Middle frontal gyrus (tissue), 1 donor: ENCODE measurements at regions not wholly inside any gene's neighbourhood (a gene's known extent, or its start where the extent isn't known, plus 50 kb on each side); places are given as distances from the start of the nearest gene placed in this dataset.
"Not testable (repeated sequence)": the region's sequence is repeated elsewhere in the genome, so short reads cannot be mapped to it uniquely, and the experiment has no call there.

Experiments used
- DNase-seq: peaks from one replicate; pipeline ENCODE4 v3.0.0-alpha.2; 2015; ENCODE audit warnings: low spot score; ENCODE audit errors: extremely low spot score

- no peak for DNase-seq
These were observed 558.7 kb upstream of the NECTIN3 start for GRCh38 chr3:110512961-110513360.

GRCh38 chr3:110518031-110518430, 553.6 kb upstream of the NECTIN3 start:
- no peak for DNase-seq

GRCh38 chr3:110519071-110519470, 552.5 kb upstream of the NECTIN3 start:
- DNase-seq, result no peak

- DNase-seq, result no peak
These were observed 550.6 kb upstream of the NECTIN3 start for GRCh38 chr3:110521019-110521418.

GRCh38 chr3:110525558-110526064, 546.0 kb upstream of the NECTIN3 start:
- DNase-seq, result not testable (repeated sequence)

- DNase-seq, result no peak
These were observed 544.6 kb upstream of the NECTIN3 start for GRCh38 chr3:110526777-110527727.

- peak; percentile 21 for DNase-seq
These were observed 543.1 kb upstream of the NECTIN3 start for GRCh38 chr3:110528305-110529121.

GRCh38 chr3:110530902-110531301, 540.7 kb upstream of the NECTIN3 start:
- no peak for DNase-seq

- no peak for DNase-seq
These were observed 538.5 kb upstream of the NECTIN3 start for GRCh38 chr3:110533089-110533488.

GRCh38 chr3:110542552-110543150, 529.0 kb upstream of the NECTIN3 start:
- DNase-seq, result no peak

- DNase-seq, result no peak
These were observed 526.9 kb upstream of the NECTIN3 start for GRCh38 chr3:110544730-110545129.

GRCh38 chr3:110550511-110550910, 521.1 kb upstream of the NECTIN3 start:
- no peak for DNase-seq

- no peak for DNase-seq
These were observed 509.0 kb upstream of the NECTIN3 start for GRCh38 chr3:110562621-110563020.

- no peak for DNase-seq
These were observed 506.9 kb upstream of the NECTIN3 start for GRCh38 chr3:110564674-110565073.

GRCh38 chr3:110567029-110567428, 504.6 kb upstream of the NECTIN3 start:
- DNase-seq, result no peak

GRCh38 chr3:110568246-110568645, 503.4 kb upstream of the NECTIN3 start:
- DNase-seq, result no peak

- no peak for DNase-seq
These were observed 502.5 kb upstream of the NECTIN3 start for GRCh38 chr3:110569073-110569472.

- DNase-seq, result no peak
These were observed 495.9 kb upstream of the NECTIN3 start for GRCh38 chr3:110575702-110576101.

- no peak for DNase-seq
These were observed 494.7 kb upstream of the NECTIN3 start for GRCh38 chr3:110576960-110577359.

- no peak for DNase-seq
These were observed 493.8 kb upstream of the NECTIN3 start for GRCh38 chr3:110577854-110578253.

GRCh38 chr3:110579840-110580550, 491.6 kb upstream of the NECTIN3 start:
- no peak for DNase-seq
